Nephron (organoid): ENCODE measurements at regions not wholly inside any gene's neighbourhood (a gene's known extent, or its start where the extent isn't known, plus 50 kb on each side); places are given as distances from the start of the nearest gene placed in this dataset.

ENCODE experiments used
- H3K27ac Mint-ChIP-seq, 3 experiments: 2 replicates each; pipeline ENCODE4 v1.8.0; 2020; ENCODE audit warnings: mixed read lengths in 3 of 3, mild to moderate bottlenecking in 2 of 3, moderate library complexity in 1 of 3
- H3K27me3 Mint-ChIP-seq: 2 replicates; pipeline ENCODE4 v1.8.0; 2021; ENCODE audit warnings: low read depth, mild to moderate bottlenecking, moderate library complexity, mixed read lengths
- H3K36me3 Mint-ChIP-seq: 2 replicates; pipeline ENCODE4 v1.8.0; 2020; ENCODE audit warnings: low read depth, mixed read lengths
- H3K4me1 Mint-ChIP-seq: 2 replicates; pipeline ENCODE4 v1.8.0; 2020; ENCODE audit warnings: mixed read lengths
- H3K4me3 Mint-ChIP-seq, 3 experiments: 2 replicates each; pipeline ENCODE4 v1.8.0; 2020; ENCODE audit warnings: mild to moderate bottlenecking in 3 of 3, mixed read lengths in 3 of 3, moderate library complexity in 2 of 3
- H3K9me3 Mint-ChIP-seq: 2 replicates; pipeline ENCODE4 v1.8.0; 2020; ENCODE audit warnings: mixed read lengths
- TF ChIP-seq, protein P1 (sequence below), 3 experiments: fragments of 200-600 bp; sonication (generic); IDR thresholded peaks; one replicate each; pipeline ENCODE4 v1.5.0; 2021; ENCODE audit warnings: antibody characterized with exemption in 3 of 3; ENCODE audit not compliant: unreplicated experiment in 3 of 3

DNA sequence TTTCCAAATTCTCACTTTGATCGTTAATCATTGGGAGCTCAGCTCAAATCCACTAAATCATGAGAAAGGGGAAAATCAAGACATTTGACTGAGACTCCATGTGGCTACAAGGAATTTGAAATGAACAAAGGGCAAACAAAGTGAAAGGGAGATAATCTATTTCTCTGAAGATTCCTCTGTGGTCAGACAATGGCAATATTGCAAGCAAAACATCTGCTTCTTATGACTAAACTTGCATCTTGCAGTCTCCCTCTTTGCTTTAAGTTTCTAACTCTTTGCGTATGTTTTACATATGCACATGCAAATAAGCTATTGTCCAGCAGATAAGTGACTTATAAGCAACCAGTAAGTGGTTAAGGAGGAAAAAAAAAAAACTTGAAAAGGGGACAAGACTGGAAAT is 299.1 kb upstream of the NXPH2 start:
- no peaks in the 10 kb centered on the region for H3K4me1 Mint-ChIP-seq
- TF ChIP-seq, protein P1, sequence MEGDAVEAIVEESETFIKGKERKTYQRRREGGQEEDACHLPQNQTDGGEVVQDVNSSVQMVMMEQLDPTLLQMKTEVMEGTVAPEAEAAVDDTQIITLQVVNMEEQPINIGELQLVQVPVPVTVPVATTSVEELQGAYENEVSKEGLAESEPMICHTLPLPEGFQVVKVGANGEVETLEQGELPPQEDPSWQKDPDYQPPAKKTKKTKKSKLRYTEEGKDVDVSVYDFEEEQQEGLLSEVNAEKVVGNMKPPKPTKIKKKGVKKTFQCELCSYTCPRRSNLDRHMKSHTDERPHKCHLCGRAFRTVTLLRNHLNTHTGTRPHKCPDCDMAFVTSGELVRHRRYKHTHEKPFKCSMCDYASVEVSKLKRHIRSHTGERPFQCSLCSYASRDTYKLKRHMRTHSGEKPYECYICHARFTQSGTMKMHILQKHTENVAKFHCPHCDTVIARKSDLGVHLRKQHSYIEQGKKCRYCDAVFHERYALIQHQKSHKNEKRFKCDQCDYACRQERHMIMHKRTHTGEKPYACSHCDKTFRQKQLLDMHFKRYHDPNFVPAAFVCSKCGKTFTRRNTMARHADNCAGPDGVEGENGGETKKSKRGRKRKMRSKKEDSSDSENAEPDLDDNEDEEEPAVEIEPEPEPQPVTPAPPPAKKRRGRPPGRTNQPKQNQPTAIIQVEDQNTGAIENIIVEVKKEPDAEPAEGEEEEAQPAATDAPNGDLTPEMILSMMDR (IDR thresholded peaks at IDR 0.05; ENCODE audit: unreplicated experiment in 3 of 3), result no peak
- no peak overlapping the region for H3K4me3 Mint-ChIP-seq
- H3K36me3 Mint-ChIP-seq, result no peaks in the 10 kb centered on the region
- no peaks in the 10 kb centered on the region for H3K27me3 Mint-ChIP-seq
- H3K9me3 Mint-ChIP-seq, result no peaks in the 10 kb centered on the region
- no peak overlapping the region for H3K27ac Mint-ChIP-seq

DNA sequence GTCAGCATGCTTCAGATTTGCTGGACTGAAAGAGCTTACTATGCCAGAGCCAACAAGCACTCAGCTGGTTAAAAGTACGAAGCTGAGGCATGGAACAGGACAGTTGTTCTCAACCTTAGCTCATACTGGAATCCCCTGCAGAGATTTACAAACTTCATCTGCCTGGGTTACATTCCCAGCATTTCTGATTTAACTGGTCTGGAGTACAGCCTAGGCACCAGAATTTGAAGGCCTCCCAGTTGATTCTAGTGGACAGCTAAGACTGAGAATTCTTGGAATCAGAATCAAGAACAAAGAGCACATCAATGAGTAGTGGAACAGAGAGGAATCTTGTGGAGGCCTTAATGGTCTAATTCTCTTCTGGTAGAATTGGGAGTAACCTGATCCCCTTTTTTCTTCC is 298.2 kb upstream of the NXPH2 start:
- TF ChIP-seq, protein P1 (IDR thresholded peaks at IDR 0.05; ENCODE audit: unreplicated experiment in 3 of 3), result no peak
- no peaks in the 10 kb centered on the region for H3K27me3 Mint-ChIP-seq

DNA sequence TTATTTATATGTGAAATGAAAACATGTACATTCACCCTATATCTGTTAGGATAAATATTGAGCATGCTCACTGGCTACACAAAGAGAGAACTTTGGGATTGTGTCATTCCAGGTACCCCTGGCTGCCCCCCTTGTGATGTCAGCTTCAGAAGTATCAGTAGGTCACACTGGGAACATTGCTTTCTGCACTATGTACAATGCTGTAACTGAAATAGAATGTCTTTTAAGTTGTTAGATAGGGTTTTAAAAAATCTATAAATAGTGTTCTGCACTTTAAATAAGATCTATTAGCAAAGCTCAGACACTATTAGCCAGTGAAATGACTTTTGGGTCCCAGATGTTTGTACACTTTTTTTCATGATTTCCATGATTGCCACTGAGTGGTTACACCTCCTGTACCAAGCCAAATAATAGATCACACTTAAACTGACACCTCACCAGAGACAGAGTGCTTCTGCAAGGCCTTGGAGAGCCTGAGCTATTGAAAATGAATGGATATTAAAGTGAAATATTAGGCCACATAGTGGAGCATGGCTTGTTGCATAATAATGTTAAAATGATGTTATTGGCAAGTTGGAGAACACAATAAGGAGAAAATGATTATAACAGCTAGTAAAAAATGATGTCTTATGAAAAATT is 297.0 kb upstream of the NXPH2 start:
- TF ChIP-seq, protein P1 (IDR thresholded peaks at IDR 0.05; ENCODE audit: unreplicated experiment in 3 of 3), result no peak

More for the DNA sequence above, 298.2 kb upstream of the NXPH2 start:
- no peaks in the 10 kb centered on the region for H3K9me3 Mint-ChIP-seq
- no peak overlapping the region for H3K27ac Mint-ChIP-seq
- H3K36me3 Mint-ChIP-seq, result no peaks in the 10 kb centered on the region
- no peak overlapping the region for H3K4me3 Mint-ChIP-seq
- H3K4me1 Mint-ChIP-seq, result no peaks in the 10 kb centered on the region

DNA sequence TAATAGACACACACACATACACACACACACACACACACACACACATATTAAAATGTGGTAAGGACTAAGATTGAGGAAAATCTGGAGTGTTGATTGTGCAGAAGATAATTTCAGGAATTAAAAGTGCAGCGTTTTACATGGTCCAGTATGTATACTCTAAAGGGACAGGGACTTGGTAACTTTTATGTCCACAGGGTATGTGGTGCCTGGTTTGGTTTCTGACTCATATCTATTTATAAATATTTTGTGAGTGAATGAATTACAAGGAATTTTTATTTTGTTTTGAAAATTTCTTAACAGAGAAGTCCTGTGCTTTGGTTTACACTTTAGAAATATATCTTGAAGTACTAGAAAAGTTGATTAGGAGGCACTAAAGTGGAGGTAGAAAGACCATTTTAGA is 287.7 kb upstream of the NXPH2 start:
- no peaks in the 10 kb centered on the region for H3K9me3 Mint-ChIP-seq
- no peaks in the 10 kb centered on the region for H3K27me3 Mint-ChIP-seq
- no peaks in the 10 kb centered on the region for H3K36me3 Mint-ChIP-seq
- TF ChIP-seq, protein P1 (IDR thresholded peaks at IDR 0.05; ENCODE audit: unreplicated experiment in 3 of 3), result no peak
- H3K4me3 Mint-ChIP-seq, result no peak overlapping the region
- no peaks in the 10 kb centered on the region for H3K4me1 Mint-ChIP-seq
- no peak overlapping the region for H3K27ac Mint-ChIP-seq

More for the DNA sequence above, 297.0 kb upstream of the NXPH2 start:
- Mint-ChIP-seq H3K4me1 (no peaks in the 10 kb centered on the region), H3K9me3 (no peaks in the 10 kb centered on the region), H3K36me3 (no peaks in the 10 kb centered on the region), H3K27me3 (no peaks in the 10 kb centered on the region), H3K4me3 (no peak overlapping the region), H3K27ac (no peak overlapping the region)

DNA sequence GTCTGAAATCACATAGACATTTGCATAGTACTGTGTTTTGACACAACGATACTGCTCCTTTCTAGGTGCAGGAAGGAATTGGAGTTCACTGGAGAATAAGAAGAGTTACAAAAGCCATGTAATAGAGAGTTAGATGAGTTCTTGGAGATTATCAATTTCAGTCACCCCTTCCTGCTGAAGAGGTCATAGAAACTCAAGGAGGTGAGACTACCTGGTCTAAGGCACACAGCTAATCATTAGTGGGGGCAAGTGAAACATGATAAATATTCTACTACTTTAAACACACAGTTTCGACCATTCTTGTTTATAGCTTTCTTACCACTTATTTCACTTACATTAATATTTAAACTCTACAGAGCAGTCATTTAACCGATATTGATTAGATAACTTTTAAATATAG is 286.9 kb upstream of the NXPH2 start:
- TF ChIP-seq, protein P1 (IDR thresholded peaks at IDR 0.05; ENCODE audit: unreplicated experiment in 3 of 3), result no peak
- Mint-ChIP-seq H3K27me3 (no peaks in the 10 kb centered on the region), H3K36me3 (no peaks in the 10 kb centered on the region), H3K4me3 (no peak overlapping the region), H3K4me1 (no peaks in the 10 kb centered on the region), H3K9me3 (no peaks in the 10 kb centered on the region), H3K27ac (no peak overlapping the region)

DNA sequence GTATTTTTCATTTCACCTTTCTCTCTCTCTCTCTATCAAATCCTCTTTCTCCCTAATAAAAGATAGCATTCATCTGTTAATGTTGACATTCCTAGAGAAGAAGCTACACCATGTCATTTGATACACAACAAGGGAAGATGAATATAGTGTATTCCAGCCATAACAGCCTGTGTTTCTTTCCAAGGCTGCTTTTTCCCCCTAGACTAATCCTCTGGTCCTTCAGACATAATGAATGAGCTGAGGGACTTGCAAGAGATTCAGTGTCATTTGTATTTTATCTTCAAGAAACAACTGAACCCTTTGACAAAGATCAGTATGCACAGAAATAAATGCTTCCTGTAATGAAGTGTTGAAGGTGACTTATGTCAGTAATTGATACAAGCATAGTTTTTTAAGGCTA is 284.0 kb upstream of the NXPH2 start:
- Mint-ChIP-seq H3K4me1 (no peaks in the 10 kb centered on the region), H3K9me3 (no peaks in the 10 kb centered on the region), H3K36me3 (no peaks in the 10 kb centered on the region), H3K4me3 (no peak overlapping the region), H3K27ac (no peak overlapping the region), H3K27me3 (no peaks in the 10 kb centered on the region)
- TF ChIP-seq, protein P1 (IDR thresholded peaks at IDR 0.05; ENCODE audit: unreplicated experiment in 3 of 3), result no peak
